Suprapubic skin (tissue), 4 donors: ENCODE measurements at regions not wholly inside any gene's neighbourhood (a gene's known extent, or its start where the extent isn't known, plus 50 kb on each side); places are given as distances from the start of the nearest gene placed in this dataset.

Experiments used
- CTCF ChIP-seq, 2 donors: fragments of 200-600 bp in 1 of 2; fragments of 450-650 bp in 1 of 2; sonication (generic) in 1 of 2; IDR thresholded peaks; one replicate each; pipeline ENCODE4 v1.5.1; 2016 to 2019; ENCODE audit warnings: antibody characterized with exemption in 2 of 2, mild to moderate bottlenecking in 1 of 2, moderate library complexity in 1 of 2
- EP300 ChIP-seq: sonication (generic); formaldehyde crosslinking; IDR thresholded peaks from one replicate; pipeline ENCODE4 v1.6.1; 2017; ENCODE audit warnings: antibody characterized with exemption
- POLR2A ChIP-seq, 2 donors: fragments of 450-650 bp; IDR thresholded peaks; one replicate each; pipeline ENCODE4 v1.6.1; 2017; ENCODE audit warnings: antibody characterized with exemption in 2 of 2, mild to moderate bottlenecking in 2 of 2, moderate library complexity in 2 of 2
- POLR2AphosphoS5 ChIP-seq, 3 donors: sonication (generic); formaldehyde crosslinking; IDR thresholded peaks; one replicate each; pipeline ENCODE4 v1.6.1; 2017; ENCODE audit warnings: antibody characterized with exemption in 3 of 3

DNA sequence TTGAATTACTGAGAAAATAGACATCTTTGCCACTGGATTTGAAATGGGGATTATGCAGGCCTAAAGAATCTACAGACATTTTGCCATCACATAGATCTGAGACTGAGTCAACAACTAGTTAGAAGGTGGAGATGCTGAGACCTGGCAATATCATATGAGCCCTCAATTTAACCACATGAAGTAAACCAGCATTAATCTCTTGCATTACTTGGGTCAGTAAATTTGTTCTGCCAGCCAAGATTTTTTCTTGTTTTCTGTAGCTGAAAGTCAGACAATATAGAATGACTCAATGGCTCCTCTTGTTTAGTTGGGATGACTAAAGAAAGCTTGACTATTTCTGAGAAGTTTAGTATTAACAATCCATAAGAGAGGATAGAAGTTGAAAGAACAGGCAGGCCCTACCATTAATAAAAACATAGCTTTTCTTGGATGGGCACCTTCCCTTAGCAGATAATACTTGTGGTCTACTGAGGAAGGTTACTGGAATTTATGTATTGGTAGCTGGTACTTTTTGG, 396.7 kb upstream of the SORCS1 start:
- no peak for TF ChIP-seq POLR2A (IDR thresholded peaks at IDR 0.05)
- no peak for TF ChIP-seq CTCF (IDR thresholded peaks at IDR 0.05)
- TF ChIP-seq POLR2AphosphoS5 (IDR thresholded peaks at IDR 0.05): no peak
- no peak for TF ChIP-seq EP300
